SK-N-SH (cell line): ENCODE measurements at regions not wholly inside any gene's neighbourhood (a gene's known extent, or its start where the extent isn't known, plus 50 kb on each side); places are given as distances from the start of the nearest gene placed in this dataset.

Experiments
- CTCF ChIA-PET: fragments of 300-600, 350-600 bp; formaldehyde crosslinking; extraction: SDS; loops from one replicate; lab custom pipeline; 2021; lab: Yijun Ruan, JAX
- POLR2A ChIA-PET: fragments of 350-600 bp; sonication (Branson Sonifier 250); formaldehyde crosslinking; extraction: SDS; loops from one replicate; lab custom pipeline; 2020; ENCODE audit warnings: antibody characterized with exemption, inconsistent platforms; lab: Yijun Ruan, JAX
- DNase-seq: peaks from one replicate; pipeline ENCODE4 v3.0.0; 2012
- H2AFZ ChIP-seq: fragments of 200-600 bp; sonication (generic); 2 replicates; pipeline ENCODE4 v1.8.1; 2016; ENCODE audit warnings: antibody characterized with exemption, mild to moderate bottlenecking, low read depth
- H3F3A ChIP-seq: fragments of 200-600 bp; sonication (generic); replicated peaks from 2 replicates; pipeline ENCODE3; 2016; ENCODE audit warnings: antibody characterized with exemption, mild to moderate bottlenecking; ENCODE audit not compliant: insufficient read depth
- H3K27ac ChIP-seq, 2 experiments: fragments of 200-500 bp in 1 of 2; fragments of 200-600 bp in 1 of 2; sonication (Bioruptor generic) in 1 of 2; sonication (generic), shearing (Covaris generic) in 1 of 2; 2 replicates each; pipeline versions ENCODE4 v1.5.1 to v1.6.1; 2014 to 2016; ENCODE audit warnings: low read depth in 2 of 2, inconsistent platforms in 1 of 2, low read length in 1 of 2, mild to moderate bottlenecking in 1 of 2, mixed read lengths in 1 of 2
- H3K27me3 ChIP-seq: fragments of 200-600 bp; sonication (generic), shearing (Covaris generic); 2 replicates; pipeline ENCODE4 v1.6.1; 2016; ENCODE audit warnings: mixed run types; ENCODE audit not compliant: insufficient read depth
- H3K36me3 ChIP-seq, 2 experiments: fragments of 200-500 bp in 1 of 2; fragments of 200-600 bp in 1 of 2; sonication (Bioruptor generic) in 1 of 2; sonication (generic) in 1 of 2; replicated peaks in 1 of 2; 2 replicates each; pipeline versions ENCODE3 to v1.5.1; 2014 to 2016; ENCODE audit warnings: low read length in 1 of 2, mild to moderate bottlenecking in 1 of 2; ENCODE audit not compliant: insufficient read depth in 2 of 2, control insufficient read depth in 1 of 2
- H3K4me1 ChIP-seq, 2 experiments: fragments of 200-500 bp in 1 of 2; fragments of 200-600 bp in 1 of 2; sonication (Bioruptor generic) in 1 of 2; sonication (generic), shearing (Covaris generic) in 1 of 2; 2 replicates each; pipeline versions ENCODE4 v1.5.1 to v1.6.1; 2014 to 2016; ENCODE audit warnings: low read depth in 1 of 2, low read length in 1 of 2, mixed run types in 1 of 2; ENCODE audit not compliant: insufficient read depth in 2 of 2, control insufficient read depth in 1 of 2
- H3K4me2 ChIP-seq: fragments of 200-600 bp; sonication (generic), shearing (Covaris generic); 2 replicates; pipeline ENCODE4 v1.6.1; 2017; ENCODE audit warnings: mixed run types
- H3K4me3 ChIP-seq, 2 experiments: fragments of 200-500 bp in 1 of 2; fragments of 200-600 bp in 1 of 2; sonication (Bioruptor generic) in 1 of 2; sonication (generic), shearing (Covaris generic) in 1 of 2; 2 replicates each; pipeline versions ENCODE4 v1.5.1 to v1.8.1; 2014 to 2016; ENCODE audit warnings: low read depth in 2 of 2, inconsistent platforms in 1 of 2, low read length in 1 of 2, mild to moderate bottlenecking in 1 of 2, mixed read lengths in 1 of 2, moderate library complexity in 1 of 2
- H3K79me2 ChIP-seq: fragments of 200-600 bp; sonication (generic); 2 replicates; pipeline ENCODE4 v1.8.1; 2017; ENCODE audit warnings: mild to moderate bottlenecking; ENCODE audit not compliant: insufficient read depth
- H3K9ac ChIP-seq: fragments of 200-600 bp; sonication (generic); 2 replicates; pipeline ENCODE4 v1.6.1; 2017; ENCODE audit warnings: mixed run types
- H3K9me2 ChIP-seq: fragments of 200-600 bp; sonication (generic); 2 replicates; pipeline ENCODE4 v1.6.1; 2017; ENCODE audit warnings: mixed run types
- H3K9me3 ChIP-seq: fragments of 200-600 bp; sonication (generic); 2 replicates; pipeline ENCODE4 v1.6.1; 2017; ENCODE audit warnings: mixed run types, mild to moderate bottlenecking, moderate library complexity
- H4K20me1 ChIP-seq: fragments of 200-600 bp; sonication (generic); 2 replicates; pipeline ENCODE4 v1.6.1; 2017; ENCODE audit warnings: mild to moderate bottlenecking, mixed run types; ENCODE audit not compliant: insufficient read depth
- CTCF ChIP-seq: fragments of 200-600 bp; sonication (generic); IDR thresholded peaks from 2 replicates; pipeline ENCODE4 v1.6.1; 2017; ENCODE audit warnings: antibody characterized with exemption, mild to moderate bottlenecking, moderate library complexity
- ELF1 ChIP-seq: IDR thresholded peaks from 2 replicates; pipeline ENCODE4 v1.4.0; 2012
- GATA2 ChIP-seq: sonication (generic); formaldehyde crosslinking; IDR thresholded peaks from 2 replicates; pipeline ENCODE4 v1.5.0; 2020; ENCODE audit warnings: mild to moderate bottlenecking, missing genetic modification reagents
- IRF3 ChIP-seq: fragments of 150-350 bp; IDR thresholded peaks from 2 replicates; pipeline ENCODE4 v1.6.1; 2016; ENCODE audit warnings: mild to moderate bottlenecking, low read depth, low read length
- MEF2A ChIP-seq: IDR thresholded peaks from 2 replicates; pipeline ENCODE4 v1.4.0; 2012; ENCODE audit warnings: low read depth, borderline replicate concordance
- NFIC ChIP-seq: IDR thresholded peaks from 2 replicates; pipeline ENCODE4 v1.4.0; 2012; ENCODE audit warnings: borderline replicate concordance
- NRF1 ChIP-seq: IDR thresholded peaks from 2 replicates; pipeline ENCODE4 v1.6.1; 2012; ENCODE audit warnings: low read depth, mild to moderate bottlenecking, low read length
- PBX3 ChIP-seq: IDR thresholded peaks from 2 replicates; pipeline ENCODE4; 2012
- RAD21 ChIP-seq: IDR thresholded peaks from 2 replicates; pipeline ENCODE4 v1.6.1; 2012; ENCODE audit warnings: mild to moderate bottlenecking, low read length
- RCOR1 ChIP-seq: fragments of 150-350 bp; IDR thresholded peaks from 2 replicates; pipeline ENCODE4 v1.6.1; 2017; ENCODE audit warnings: antibody characterized with exemption, low read length
- REST ChIP-seq: IDR thresholded peaks from 2 replicates; pipeline ENCODE4 v1.6.1; 2012; ENCODE audit warnings: mild to moderate bottlenecking, low read depth, low read length, moderate library complexity
- RFX5 ChIP-seq: IDR thresholded peaks from 2 replicates; pipeline ENCODE4 v1.6.1; 2012; ENCODE audit warnings: mild to moderate bottlenecking, improper control_type of control experiment, low read length
- RXRA ChIP-seq: IDR thresholded peaks from 2 replicates; pipeline ENCODE4 v1.4.0; 2012; ENCODE audit warnings: low read depth, mild to moderate bottlenecking, borderline replicate concordance
- TAF1 ChIP-seq: IDR thresholded peaks from 2 replicates; pipeline ENCODE4 v1.6.1; 2012; ENCODE audit warnings: low read depth, mild to moderate bottlenecking, low read length, moderate library complexity, borderline replicate concordance
- TCF12 ChIP-seq: IDR thresholded peaks from 2 replicates; pipeline ENCODE4 v1.4.0; 2012
- YY1 ChIP-seq: IDR thresholded peaks from 2 replicates; pipeline ENCODE4 v1.4.0; 2012; ENCODE audit warnings: low read depth, mild to moderate bottlenecking
- WGBS: methylation state at CpG from one replicate; pipeline ENCODE4 v1.1.6; 2017; ENCODE audit warnings: low lambda C conversion rate; 5-methylcytosine and 5-hydroxymethylcytosine counted together

- no peak for TF ChIP-seq MEF2A
- TF ChIP-seq TAF1: no peak
Observed at GRCh38 chr22:49705216-49705971, 122.3 kb downstream of the BRD1 start (continued).

GRCh38 chr22:49704345-49705215 is 123.1 kb downstream of the BRD1 start:
- WGBS: 60% methylated on average over 8 of the region's 39 CpGs
- H3K9me2 ChIP-seq: no peaks in the 10 kb centered on the region
- H3K4me2 ChIP-seq: no peak overlapping the region
- H3K27ac ChIP-seq: peak overlapping the region in 1 of 2 experiments; percentile 34; a peak in 1 of 4 replicates
- no peaks in the 10 kb centered on the region for H3K79me2 ChIP-seq
- H3K4me3 ChIP-seq: no peak overlapping the region
- no peak for TF ChIP-seq RFX5
- TF ChIP-seq GATA2 (CRISPR knock-in tag): peak; percentile 53
- no peak overlapping the region for H2AFZ ChIP-seq
- H3K4me1 ChIP-seq: peaks cover 0 to 17% of the 10 kb centered on the region in 2 experiments; a peak in 1 of 4 replicates
- no peaks in the 10 kb centered on the region for H3K27me3 ChIP-seq
- CTCF ChIA-PET: interaction anchor here (1.0 to 1.3 kb wide), 4 partner anchors 8 to 21 kb away, joined by 3 to 4 read pairs (median 3); no protein-coding TSS in a partner anchor
- no peak overlapping the region for H3K9ac ChIP-seq
- H3F3A ChIP-seq: no peaks in the 10 kb centered on the region
- no peaks in the 10 kb centered on the region for H4K20me1 ChIP-seq
- no peaks in the 10 kb centered on the region for H3K36me3 ChIP-seq
- POLR2A ChIA-PET: no interaction called here
- H3K9me3 ChIP-seq: no peaks in the 10 kb centered on the region
- DNase-seq: peak; percentile 84

GRCh38 chr22:49703990-49704344 is 123.7 kb downstream of the BRD1 start:
- CTCF ChIA-PET: interaction anchor here (0.8 to 1.3 kb wide), 5 partner anchors 9 to 22 kb away, joined by 3 to 4 read pairs (median 3); no protein-coding TSS in a partner anchor
- TF ChIP-seq REST (no peak), RCOR1 (no peak), YY1 (no peak), TCF12 (no peak), CTCF (no peak), TAF1 (no peak), NRF1 (no peak), IRF3 (no peak), RXRA (no peak), RAD21 (no peak), PBX3 (no peak), ELF1 (no peak), NFIC (no peak)

More at GRCh38 chr22:49703990-49704344, 123.7 kb downstream of the BRD1 start:
- H3K4me2 ChIP-seq: no peak overlapping the region
- POLR2A ChIA-PET: no interaction called here
- H3K9me3 ChIP-seq: no peaks in the 10 kb centered on the region
- H3K4me3 ChIP-seq: no peak overlapping the region
- H3K79me2 ChIP-seq: no peaks in the 10 kb centered on the region
- peaks cover 0 to 17% of the 10 kb centered on the region in 2 experiments; a peak in 1 of 4 replicates for H3K4me1 ChIP-seq
- no peaks in the 10 kb centered on the region for H3K27me3 ChIP-seq
- no peaks in the 10 kb centered on the region for H3F3A ChIP-seq
- H3K9me2 ChIP-seq: no peaks in the 10 kb centered on the region
- DNase-seq: no peak
- no peaks in the 10 kb centered on the region for H4K20me1 ChIP-seq
- no peaks in the 10 kb centered on the region for H3K36me3 ChIP-seq
- H3K9ac ChIP-seq: no peak overlapping the region
- H3K27ac ChIP-seq: peak overlapping the region in 1 of 2 experiments; percentile 34; a peak in 1 of 4 replicates
- 39% methylated on average over 7 of the region's 10 CpGs for WGBS
- H2AFZ ChIP-seq: no peak overlapping the region
